ENCODE measurements at regions not wholly inside any gene's neighbourhood (a gene's known extent, or its start where the extent isn't known, plus 50 kb on each side); places are given as distances from the start of the nearest gene placed in this dataset.
A peak's percentile ranks its signal among the peaks of the same experiment; 100 is the strongest.

DNA sequence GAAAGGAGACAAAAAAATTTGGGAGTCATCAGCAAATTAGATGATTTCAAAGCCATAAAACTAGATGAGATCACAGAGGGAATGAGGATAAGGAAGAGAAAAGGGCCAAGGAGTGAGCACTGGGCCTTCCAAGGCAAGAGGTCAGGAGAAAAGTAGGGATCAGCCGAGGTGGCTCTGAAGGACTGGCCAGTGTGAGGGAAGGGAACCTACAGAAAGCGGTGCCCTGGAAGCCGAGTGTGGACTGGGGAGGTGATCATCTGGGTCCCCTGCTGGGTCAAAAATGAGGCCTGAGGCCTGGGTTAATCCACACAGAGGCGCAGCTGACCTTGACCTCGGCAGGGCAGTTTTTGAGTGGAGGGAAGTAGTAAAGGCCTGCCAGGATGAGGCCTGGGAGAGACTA is 133.8 kb downstream of the SMIM20 start:
- Histone ChIP-seq H3K79me2 (ENCODE audit: control insufficient read depth, insufficient read depth, low read length, unreplicated experiment) (no peaks in the 10 kb centered on the region), H3K27me3 (ENCODE audit: insufficient read depth, low read length) (no peaks in the 10 kb centered on the region), H2AFZ (ENCODE audit: low read length, unreplicated experiment) (peak overlapping the region; percentile 76), H3K36me3 (ENCODE audit: insufficient read depth, low read length) (no peaks in the 10 kb centered on the region), H3K27ac (ENCODE audit: low read depth, low read length) (peak overlapping the region; percentile 84), H3K4me3 (ENCODE audit: low read depth, low read length) (no peak overlapping the region), H3K4me1 (ENCODE audit: control insufficient read depth, insufficient read depth, low read length, unreplicated experiment) (peaks cover 27% of the 10 kb centered on the region)

DNA sequence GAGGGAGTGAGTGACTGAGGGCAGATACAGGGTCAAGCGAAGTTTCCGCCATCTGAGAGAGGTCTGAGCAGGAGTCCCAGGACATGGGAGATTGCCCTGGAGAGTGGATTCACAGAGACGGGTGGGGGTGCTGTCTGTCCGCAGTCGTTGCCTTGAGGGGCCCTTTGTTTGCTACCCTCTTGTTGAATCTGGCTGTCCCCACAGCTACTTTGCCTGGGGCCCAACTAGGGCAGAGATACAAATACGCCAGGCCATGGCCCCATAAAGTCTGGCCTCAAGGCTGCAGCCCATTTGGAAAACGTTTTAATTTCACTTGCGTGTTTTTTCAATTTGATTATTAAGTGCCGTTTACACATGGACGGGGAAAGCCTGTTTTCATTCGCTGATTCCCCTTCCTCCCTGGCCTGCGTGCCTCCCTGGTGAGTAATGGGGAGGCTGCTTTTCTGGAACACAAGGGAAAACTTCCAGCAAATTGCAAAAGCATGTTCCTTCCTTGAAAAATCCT is 134.4 kb downstream of the SMIM20 start:
- H3K79me2 ChIP-seq (ENCODE audit: control insufficient read depth, insufficient read depth, low read length, unreplicated experiment): no peaks in the 10 kb centered on the region
- H3K27me3 ChIP-seq (ENCODE audit: insufficient read depth, low read length): no peaks in the 10 kb centered on the region
- peaks cover 27% of the 10 kb centered on the region for H3K4me1 ChIP-seq (ENCODE audit: control insufficient read depth, insufficient read depth, low read length, unreplicated experiment)
- H3K27ac ChIP-seq (ENCODE audit: low read depth, low read length): peak overlapping the region; percentile 84
- H2AFZ ChIP-seq (ENCODE audit: low read length, unreplicated experiment): peak overlapping the region; percentile 96
- no peaks in the 10 kb centered on the region for H3K36me3 ChIP-seq (ENCODE audit: insufficient read depth, low read length)
- H3K4me3 ChIP-seq (ENCODE audit: low read depth, low read length): peak overlapping the region; percentile 42; the same call in 1 of the 2 replicates

DNA sequence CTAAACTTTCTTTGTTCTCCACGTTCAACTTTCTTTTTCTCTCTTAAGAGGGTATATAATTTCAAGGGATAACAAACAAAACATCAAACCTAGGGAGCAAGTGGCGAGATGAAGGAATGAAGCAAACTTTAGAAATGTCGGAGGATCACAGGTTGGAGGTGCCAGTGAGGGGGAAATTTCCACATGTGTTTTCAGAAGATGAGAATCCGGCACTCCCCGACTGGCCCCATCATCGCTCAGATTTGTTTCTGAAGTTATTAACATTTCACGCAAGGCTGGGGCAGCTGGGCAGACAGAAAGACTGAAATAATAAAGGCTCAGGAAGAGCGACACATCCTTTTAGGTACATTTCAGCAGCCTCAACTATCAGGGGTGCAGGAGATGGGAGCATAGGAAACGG is 134.9 kb downstream of the SMIM20 start:
- Histone ChIP-seq H2AFZ (ENCODE audit: low read length, unreplicated experiment) (peak overlapping the region; percentile 96), H3K4me3 (ENCODE audit: low read depth, low read length) (peak overlapping the region; percentile 42; the same call in 1 of the 2 replicates), H3K79me2 (ENCODE audit: control insufficient read depth, insufficient read depth, low read length, unreplicated experiment) (no peaks in the 10 kb centered on the region), H3K27ac (ENCODE audit: low read depth, low read length) (peak overlapping the region; percentile 84), H3K27me3 (ENCODE audit: insufficient read depth, low read length) (no peaks in the 10 kb centered on the region), H3K36me3 (ENCODE audit: insufficient read depth, low read length) (no peaks in the 10 kb centered on the region), H3K4me1 (ENCODE audit: control insufficient read depth, insufficient read depth, low read length, unreplicated experiment) (peaks cover 27% of the 10 kb centered on the region)

DNA sequence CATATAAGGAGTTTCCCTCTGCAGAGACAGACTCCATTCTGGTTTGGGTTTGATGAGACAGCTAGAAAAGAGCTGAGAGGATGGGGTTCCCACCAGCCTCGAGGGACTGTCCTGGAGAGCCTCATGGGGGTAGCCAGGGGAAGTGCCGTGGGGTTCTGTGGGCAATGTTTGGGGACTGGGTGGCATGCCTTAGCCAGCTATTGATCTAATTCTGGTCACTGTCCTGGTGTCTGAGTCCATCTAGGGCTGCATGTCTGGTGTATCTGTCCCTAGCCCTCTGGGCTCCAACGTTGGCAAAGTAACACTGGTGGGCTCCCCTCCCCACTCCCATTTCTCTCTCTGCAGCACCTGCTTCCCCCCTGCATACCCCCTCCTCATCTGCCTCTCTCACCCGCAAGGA is 135.4 kb downstream of the SMIM20 start:
- Histone ChIP-seq H3K27ac (ENCODE audit: low read depth, low read length) (peak overlapping the region; percentile 84), H3K36me3 (ENCODE audit: insufficient read depth, low read length) (no peaks in the 10 kb centered on the region), H3K4me3 (ENCODE audit: low read depth, low read length) (no peak overlapping the region), H3K79me2 (ENCODE audit: control insufficient read depth, insufficient read depth, low read length, unreplicated experiment) (no peaks in the 10 kb centered on the region), H3K4me1 (ENCODE audit: control insufficient read depth, insufficient read depth, low read length, unreplicated experiment) (peaks cover 25% of the 10 kb centered on the region), H3K27me3 (ENCODE audit: insufficient read depth, low read length) (no peaks in the 10 kb centered on the region), H2AFZ (ENCODE audit: low read length, unreplicated experiment) (peak overlapping the region; percentile 96)

DNA sequence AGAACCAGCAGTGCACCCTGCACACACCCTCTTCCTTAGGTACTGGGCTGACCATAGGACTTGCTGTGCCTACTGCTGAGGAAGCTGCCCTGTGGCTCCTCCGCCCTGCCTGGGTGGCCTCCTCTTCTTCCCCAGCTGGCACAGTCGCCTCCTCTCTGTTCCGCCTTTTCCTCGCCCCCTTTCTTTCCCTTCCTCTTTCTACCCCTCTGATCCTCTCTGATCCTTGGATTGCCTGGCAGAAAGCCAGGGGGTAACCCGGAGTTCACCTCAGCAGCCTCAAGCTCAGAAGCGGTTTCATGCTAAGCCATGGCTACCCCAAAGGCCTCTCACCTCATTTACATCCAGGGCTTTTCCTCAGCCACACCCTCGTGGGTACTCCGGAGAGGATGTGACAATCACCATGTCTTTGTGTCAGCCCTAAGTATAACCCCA is 136.2 kb downstream of the SMIM20 start:
- H3K27ac ChIP-seq (ENCODE audit: low read depth, low read length): no peak overlapping the region
- H3K4me3 ChIP-seq (ENCODE audit: low read depth, low read length): no peak overlapping the region
- no peaks in the 10 kb centered on the region for H3K27me3 ChIP-seq (ENCODE audit: insufficient read depth, low read length)
- no peaks in the 10 kb centered on the region for H3K79me2 ChIP-seq (ENCODE audit: control insufficient read depth, insufficient read depth, low read length, unreplicated experiment)
- no peak overlapping the region for H2AFZ ChIP-seq (ENCODE audit: low read length, unreplicated experiment)
- peaks cover 19% of the 10 kb centered on the region for H3K4me1 ChIP-seq (ENCODE audit: control insufficient read depth, insufficient read depth, low read length, unreplicated experiment)
- no peaks in the 10 kb centered on the region for H3K36me3 ChIP-seq (ENCODE audit: insufficient read depth, low read length)

DNA sequence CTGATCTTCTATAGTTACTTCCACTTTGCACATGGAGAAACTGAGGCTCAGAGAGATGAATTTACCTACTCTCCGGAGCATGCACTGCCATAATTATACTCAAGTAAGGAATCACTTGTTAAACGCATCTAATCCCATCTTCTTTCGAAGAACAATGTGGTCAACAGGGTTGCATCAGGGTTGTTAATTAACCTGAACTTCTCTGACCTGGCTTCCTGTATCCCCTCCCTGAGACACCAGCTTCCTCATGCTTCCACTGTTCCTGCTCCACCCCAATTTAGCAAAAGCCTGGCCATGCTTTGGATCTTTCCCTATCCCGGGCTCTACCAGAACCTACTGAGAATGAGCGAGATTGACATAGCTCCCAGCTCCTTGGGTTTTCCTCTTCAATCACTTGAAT is 136.7 kb downstream of the SMIM20 start:
- no peaks in the 10 kb centered on the region for H3K79me2 ChIP-seq (ENCODE audit: control insufficient read depth, insufficient read depth, low read length, unreplicated experiment)
- no peaks in the 10 kb centered on the region for H3K27me3 ChIP-seq (ENCODE audit: insufficient read depth, low read length)
- H3K27ac ChIP-seq (ENCODE audit: low read depth, low read length): no peak overlapping the region
- H3K4me1 ChIP-seq (ENCODE audit: control insufficient read depth, insufficient read depth, low read length, unreplicated experiment): peaks cover 19% of the 10 kb centered on the region
- H3K36me3 ChIP-seq (ENCODE audit: insufficient read depth, low read length): no peaks in the 10 kb centered on the region
- H3K4me3 ChIP-seq (ENCODE audit: low read depth, low read length): no peak overlapping the region
- no peak overlapping the region for H2AFZ ChIP-seq (ENCODE audit: low read length, unreplicated experiment)

DNA sequence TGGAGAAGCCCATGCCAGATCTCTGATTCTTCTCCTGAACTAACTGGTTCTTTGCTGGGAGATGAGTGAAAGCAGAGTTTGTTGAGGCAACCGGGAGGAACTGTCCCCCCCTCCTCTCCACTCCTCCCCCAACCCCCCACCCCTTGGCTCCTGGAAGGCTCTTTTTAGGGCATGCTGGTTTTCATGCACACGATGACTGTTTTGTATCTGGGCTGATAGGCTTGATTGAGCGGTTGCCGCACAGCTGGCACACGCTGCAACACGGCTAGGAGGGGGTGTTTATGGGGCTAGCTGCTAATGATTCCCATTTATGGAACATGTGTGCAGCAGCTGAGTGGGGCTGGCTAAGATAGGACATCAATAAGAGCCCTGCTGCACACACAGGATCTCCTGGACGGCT is 137.2 kb downstream of the SMIM20 start:
- Histone ChIP-seq H3K27me3 (ENCODE audit: insufficient read depth, low read length) (no peaks in the 10 kb centered on the region), H2AFZ (ENCODE audit: low read length, unreplicated experiment) (no peak overlapping the region), H3K36me3 (ENCODE audit: insufficient read depth, low read length) (no peaks in the 10 kb centered on the region), H3K79me2 (ENCODE audit: control insufficient read depth, insufficient read depth, low read length, unreplicated experiment) (no peaks in the 10 kb centered on the region), H3K4me3 (ENCODE audit: low read depth, low read length) (no peak overlapping the region), H3K4me1 (ENCODE audit: control insufficient read depth, insufficient read depth, low read length, unreplicated experiment) (peaks cover 19% of the 10 kb centered on the region), H3K27ac (ENCODE audit: low read depth, low read length) (no peak overlapping the region)

DNA sequence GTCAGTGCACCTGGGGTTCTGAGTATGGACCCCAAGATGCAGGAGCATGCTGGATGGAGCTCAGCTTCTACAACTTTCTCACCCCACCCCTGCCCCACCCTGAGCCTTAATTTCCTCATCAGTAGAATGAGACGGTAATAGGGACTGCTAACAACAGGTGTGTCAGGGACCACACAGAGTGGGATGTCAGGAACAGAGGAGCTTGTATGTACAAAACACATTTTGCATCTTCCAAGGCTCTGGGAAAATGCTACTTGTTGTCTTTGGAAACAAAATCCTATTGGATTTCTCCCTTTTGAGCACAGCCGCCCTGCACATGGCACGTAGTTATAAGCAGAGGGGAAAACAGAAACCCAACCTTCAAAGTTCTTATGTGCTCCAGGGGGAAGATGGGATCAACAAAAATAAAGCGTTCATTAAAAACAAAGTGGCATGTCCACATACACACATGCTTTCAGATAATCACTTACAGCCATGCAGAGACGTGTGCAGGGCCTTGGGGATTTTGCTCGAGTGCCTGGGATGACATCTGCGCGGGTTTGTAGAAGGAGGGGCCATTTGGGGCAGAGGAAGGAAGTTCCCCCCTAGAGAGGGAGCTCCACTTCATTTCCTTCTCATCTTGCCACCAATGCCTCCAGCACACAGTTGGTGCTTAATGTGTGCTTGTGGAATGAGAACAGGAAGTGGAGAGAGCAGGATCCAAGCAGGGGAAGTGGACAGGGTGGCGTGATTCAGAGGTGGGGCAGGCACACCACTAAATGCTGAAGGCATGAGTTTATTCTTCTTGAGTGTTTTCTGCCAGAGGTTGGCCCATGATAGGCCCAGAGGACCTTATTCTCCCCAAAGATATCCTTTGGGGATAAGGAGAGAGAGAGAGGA is 138.9 kb downstream of the SMIM20 start:
- H3K36me3 ChIP-seq (ENCODE audit: insufficient read depth, low read length): no peaks in the 10 kb centered on the region
- peaks cover 17% of the 10 kb centered on the region for H3K4me1 ChIP-seq (ENCODE audit: control insufficient read depth, insufficient read depth, low read length, unreplicated experiment)
- H3K27me3 ChIP-seq (ENCODE audit: insufficient read depth, low read length): no peaks in the 10 kb centered on the region
- no peak overlapping the region for H2AFZ ChIP-seq (ENCODE audit: low read length, unreplicated experiment)
- no peak overlapping the region for H3K4me3 ChIP-seq (ENCODE audit: low read depth, low read length)
- no peaks in the 10 kb centered on the region for H3K79me2 ChIP-seq (ENCODE audit: control insufficient read depth, insufficient read depth, low read length, unreplicated experiment)
- no peak overlapping the region for H3K27ac ChIP-seq (ENCODE audit: low read depth, low read length)

DNA sequence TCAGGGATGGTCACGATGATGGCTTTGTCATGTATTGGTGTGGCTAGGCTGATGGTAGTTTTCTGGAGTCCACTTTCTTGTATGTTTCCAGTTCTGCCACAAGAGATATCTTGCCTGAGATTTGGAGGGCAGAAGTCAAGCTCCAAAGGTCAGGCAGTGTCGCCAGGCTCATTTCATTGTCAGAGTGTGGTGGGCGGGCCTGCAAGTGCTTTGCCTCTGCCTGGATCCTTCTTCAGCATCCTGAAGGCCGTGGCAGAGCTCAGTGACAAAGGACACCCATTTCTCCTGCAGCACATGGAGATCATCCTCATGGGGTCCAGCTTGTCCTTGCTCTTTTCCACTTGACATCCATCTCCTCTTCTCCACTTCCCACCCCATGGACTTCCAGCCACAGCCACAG is 139.7 kb downstream of the SMIM20 start:
- Histone ChIP-seq H3K79me2 (ENCODE audit: control insufficient read depth, insufficient read depth, low read length, unreplicated experiment) (no peaks in the 10 kb centered on the region), H3K4me3 (ENCODE audit: low read depth, low read length) (no peak overlapping the region), H3K4me1 (ENCODE audit: control insufficient read depth, insufficient read depth, low read length, unreplicated experiment) (peaks cover 9% of the 10 kb centered on the region), H3K27ac (ENCODE audit: low read depth, low read length) (no peak overlapping the region), H2AFZ (ENCODE audit: low read length, unreplicated experiment) (no peak overlapping the region), H3K36me3 (ENCODE audit: insufficient read depth, low read length) (no peaks in the 10 kb centered on the region), H3K27me3 (ENCODE audit: insufficient read depth, low read length) (no peaks in the 10 kb centered on the region)

DNA sequence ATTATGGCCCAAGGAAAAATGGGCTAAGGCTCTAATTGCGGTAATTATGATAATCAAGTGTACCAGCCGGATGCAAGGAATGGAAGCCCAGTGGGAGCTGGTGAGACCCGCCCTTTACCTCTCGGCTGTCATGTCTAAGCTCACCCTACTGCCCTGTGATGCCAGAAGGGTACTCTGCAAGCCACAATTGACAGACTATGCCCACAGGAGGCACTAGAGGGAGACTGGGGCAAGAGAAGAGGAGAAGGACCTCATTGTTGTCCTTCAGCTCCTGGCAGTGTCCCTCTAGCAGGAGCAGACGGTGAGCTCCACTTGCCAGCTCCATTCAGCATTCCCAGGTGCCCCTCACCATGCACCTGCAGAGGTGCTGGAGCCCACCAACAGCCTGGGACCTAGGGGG is 141.8 kb downstream of the SMIM20 start:
- Histone ChIP-seq H3K27ac (ENCODE audit: low read depth, low read length) (no peak overlapping the region), H3K4me3 (ENCODE audit: low read depth, low read length) (no peak overlapping the region), H3K4me1 (ENCODE audit: control insufficient read depth, insufficient read depth, low read length, unreplicated experiment) (no peaks in the 10 kb centered on the region), H2AFZ (ENCODE audit: low read length, unreplicated experiment) (no peak overlapping the region), H3K27me3 (ENCODE audit: insufficient read depth, low read length) (no peaks in the 10 kb centered on the region), H3K79me2 (ENCODE audit: control insufficient read depth, insufficient read depth, low read length, unreplicated experiment) (no peaks in the 10 kb centered on the region), H3K36me3 (ENCODE audit: insufficient read depth, low read length) (no peaks in the 10 kb centered on the region)

DNA sequence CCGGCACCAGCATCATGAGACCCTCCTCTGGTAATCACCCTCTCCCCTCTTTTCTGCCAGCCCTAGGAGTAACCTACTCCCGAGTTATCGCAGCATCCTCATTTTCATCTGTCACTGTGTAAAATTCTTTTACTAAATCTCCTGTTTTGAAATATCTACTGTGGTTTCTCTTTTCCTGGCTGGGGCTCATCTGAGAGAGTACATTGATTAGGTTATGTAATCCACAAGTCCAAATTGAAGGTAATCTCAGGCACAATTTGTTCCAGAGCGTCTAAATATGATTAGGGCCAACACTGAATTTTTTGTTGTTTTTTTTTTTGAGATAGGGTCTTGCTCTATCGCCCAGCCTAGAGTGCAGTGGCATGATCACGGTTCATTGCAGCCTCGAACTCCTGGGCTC is 142.4 kb downstream of the SMIM20 start:
- Histone ChIP-seq H3K27me3 (ENCODE audit: insufficient read depth, low read length) (no peaks in the 10 kb centered on the region), H3K36me3 (ENCODE audit: insufficient read depth, low read length) (no peaks in the 10 kb centered on the region), H3K27ac (ENCODE audit: low read depth, low read length) (no peak overlapping the region), H3K4me3 (ENCODE audit: low read depth, low read length) (no peak overlapping the region), H2AFZ (ENCODE audit: low read length, unreplicated experiment) (no peak overlapping the region), H3K4me1 (ENCODE audit: control insufficient read depth, insufficient read depth, low read length, unreplicated experiment) (no peaks in the 10 kb centered on the region), H3K79me2 (ENCODE audit: control insufficient read depth, insufficient read depth, low read length, unreplicated experiment) (no peaks in the 10 kb centered on the region)

Measured in ACC112 (cell line).